ENCODE measurements at regions not wholly inside any gene's neighbourhood (a gene's known extent, or its start where the extent isn't known, plus 50 kb on each side); places are given as distances from the start of the nearest gene placed in this dataset.

GRCh38 chr10:130470286-130470685, 334.1 kb downstream of the GLRX3 start:
- DNase-seq, result no peak

DNA sequence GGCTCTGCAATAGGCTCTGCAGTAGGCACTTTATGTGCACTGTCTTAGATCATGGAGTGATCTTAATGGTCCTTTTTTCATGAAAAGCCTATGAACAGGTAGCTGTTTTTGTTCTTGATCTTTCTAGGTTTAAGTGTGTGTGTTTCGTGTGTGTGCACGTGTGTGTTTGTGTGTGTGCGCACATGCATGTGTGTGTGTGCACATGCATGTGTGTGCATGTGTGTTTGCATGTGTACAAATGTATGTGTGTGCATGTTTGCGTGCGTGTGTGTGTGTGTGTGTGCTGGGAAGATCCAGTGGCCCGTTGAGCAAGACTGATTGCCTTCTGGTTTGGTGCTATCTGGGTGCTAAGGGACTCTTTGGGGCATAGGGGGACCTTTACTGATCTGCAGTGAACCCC, 334.8 kb downstream of the GLRX3 start:
- no peak for DNase-seq

DNA sequence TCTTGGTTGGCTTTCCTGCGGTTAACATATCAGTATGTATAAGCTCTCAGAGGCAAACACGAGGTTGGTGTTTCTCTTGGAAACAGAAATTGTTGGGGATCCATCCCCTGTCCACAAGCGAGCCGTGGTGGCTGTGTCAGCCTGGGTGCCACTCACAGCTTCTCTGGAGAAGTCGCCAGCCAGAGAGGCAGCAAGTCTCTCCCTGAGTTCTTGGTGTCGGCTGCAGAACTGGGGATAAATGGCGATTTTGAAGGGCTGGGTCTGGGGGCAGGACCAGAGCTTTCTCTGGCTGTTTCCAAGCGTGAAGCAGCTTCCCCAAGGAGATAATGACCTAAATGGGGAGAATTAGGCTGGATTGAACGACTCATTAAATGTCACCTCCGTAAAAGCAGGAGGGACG, 335.3 kb downstream of the GLRX3 start:
- no peak for DNase-seq

DNA sequence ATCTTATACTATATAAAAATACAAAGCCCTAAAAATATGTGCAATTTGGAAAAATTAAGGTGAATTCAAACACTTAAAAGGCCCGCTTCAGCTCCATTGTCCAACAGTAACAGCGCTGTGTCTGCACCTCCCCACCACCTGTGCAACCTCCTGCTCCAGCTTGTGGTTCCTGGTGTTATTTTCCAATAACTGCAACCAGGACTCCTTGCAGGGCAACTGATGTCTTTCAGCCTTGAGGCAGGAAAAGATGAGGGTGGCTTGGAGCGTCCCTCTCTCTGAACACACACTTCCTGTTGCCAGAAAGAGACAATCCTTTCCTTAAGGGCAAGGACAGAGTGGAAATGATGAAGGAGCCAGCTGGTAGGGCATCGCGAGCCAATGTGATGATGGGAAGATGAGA, 336.0 kb downstream of the GLRX3 start:
- DNase-seq, result no peak

GRCh38 chr10:130474591-130474990, 338.4 kb downstream of the GLRX3 start:
- DNase-seq, result no peak

DNA sequence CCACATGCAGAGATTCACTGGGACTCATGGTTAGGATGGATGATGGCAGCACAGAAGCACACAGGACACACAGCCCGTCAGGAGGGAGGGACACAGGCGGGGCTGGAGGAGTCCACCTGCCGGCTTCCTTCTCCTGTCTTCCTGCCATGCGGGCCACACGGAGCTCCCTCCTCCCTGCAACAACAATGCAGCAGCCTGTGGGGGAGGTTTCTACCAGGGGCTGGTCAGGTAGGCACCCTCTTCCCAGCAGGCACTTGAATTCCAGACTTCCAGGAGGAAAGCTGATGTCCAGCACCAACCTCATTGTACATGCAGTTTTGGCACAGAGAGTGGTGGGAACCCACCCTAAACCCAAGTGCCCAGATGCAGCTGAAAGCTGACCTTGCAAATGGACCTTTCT, 341.2 kb downstream of the GLRX3 start:
- DNase-seq, result no peak

DNA sequence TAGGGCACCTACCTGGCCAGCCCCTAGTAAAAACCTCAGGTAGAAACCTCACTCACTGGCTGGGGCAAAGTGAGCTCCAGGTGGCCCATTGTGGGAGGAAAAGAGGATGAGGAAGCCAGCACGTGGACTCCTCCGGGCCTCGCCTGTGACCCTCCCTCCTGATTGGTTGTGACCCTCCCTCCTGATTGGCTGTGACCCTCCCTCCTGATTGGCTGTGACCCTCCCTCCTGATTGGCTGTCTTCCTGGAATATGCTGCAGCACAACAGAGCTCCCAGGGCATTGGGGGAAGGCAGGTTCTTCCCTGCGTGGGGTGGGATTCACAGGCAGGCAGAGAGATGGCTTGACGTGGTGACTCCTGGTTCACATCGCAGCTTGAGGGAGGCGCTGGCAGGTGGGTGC, 343.0 kb downstream of the GLRX3 start:
- no peak for DNase-seq

DNA sequence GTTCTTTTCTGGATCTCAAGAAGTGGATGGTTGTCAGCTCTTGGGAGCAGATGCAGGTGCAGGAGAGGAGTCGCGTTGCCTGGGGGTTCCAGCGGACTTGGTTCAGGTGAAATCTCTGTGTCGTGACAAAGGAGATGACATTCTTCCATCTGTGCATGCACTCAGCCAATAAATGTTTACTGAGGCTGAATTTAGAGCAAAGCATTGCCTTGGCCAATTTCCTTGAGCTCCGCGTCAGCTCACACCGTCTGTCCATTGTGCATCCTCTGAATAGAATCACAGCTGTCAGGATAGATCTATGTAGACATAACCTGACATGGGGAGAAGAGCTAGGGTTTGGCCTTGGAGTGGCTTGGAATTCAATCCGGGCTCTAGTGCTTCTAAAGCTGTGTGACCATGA, 343.7 kb downstream of the GLRX3 start:
- no peak for DNase-seq

DNA sequence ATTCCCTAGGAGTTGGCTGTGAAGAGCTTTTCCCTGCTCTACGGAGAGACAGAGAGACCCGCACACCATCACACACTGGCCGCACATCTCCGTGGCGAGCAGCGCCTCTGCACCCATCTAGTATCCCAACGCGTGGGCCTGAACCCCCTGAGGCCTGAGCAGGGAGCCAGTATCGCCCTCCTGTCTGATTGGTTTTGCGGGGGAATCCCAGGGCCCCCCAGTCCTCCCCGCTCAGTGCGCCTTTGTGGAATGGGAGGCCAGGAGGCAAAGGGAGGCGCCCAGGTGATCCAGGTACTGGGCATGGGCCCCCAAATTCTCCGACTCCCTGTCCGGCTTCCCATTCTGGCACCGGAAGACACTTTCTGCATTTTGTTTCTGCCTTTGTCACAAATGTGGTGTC, 344.3 kb downstream of the GLRX3 start:
- DNase-seq, result no peak

GRCh38 chr10:130481076-130481930, 345.1 kb downstream of the GLRX3 start:
- DNase-seq, result no peak

- no peak for DNase-seq
These were observed 345.7 kb downstream of the GLRX3 start for GRCh38 chr10:130481936-130482335.

DNA sequence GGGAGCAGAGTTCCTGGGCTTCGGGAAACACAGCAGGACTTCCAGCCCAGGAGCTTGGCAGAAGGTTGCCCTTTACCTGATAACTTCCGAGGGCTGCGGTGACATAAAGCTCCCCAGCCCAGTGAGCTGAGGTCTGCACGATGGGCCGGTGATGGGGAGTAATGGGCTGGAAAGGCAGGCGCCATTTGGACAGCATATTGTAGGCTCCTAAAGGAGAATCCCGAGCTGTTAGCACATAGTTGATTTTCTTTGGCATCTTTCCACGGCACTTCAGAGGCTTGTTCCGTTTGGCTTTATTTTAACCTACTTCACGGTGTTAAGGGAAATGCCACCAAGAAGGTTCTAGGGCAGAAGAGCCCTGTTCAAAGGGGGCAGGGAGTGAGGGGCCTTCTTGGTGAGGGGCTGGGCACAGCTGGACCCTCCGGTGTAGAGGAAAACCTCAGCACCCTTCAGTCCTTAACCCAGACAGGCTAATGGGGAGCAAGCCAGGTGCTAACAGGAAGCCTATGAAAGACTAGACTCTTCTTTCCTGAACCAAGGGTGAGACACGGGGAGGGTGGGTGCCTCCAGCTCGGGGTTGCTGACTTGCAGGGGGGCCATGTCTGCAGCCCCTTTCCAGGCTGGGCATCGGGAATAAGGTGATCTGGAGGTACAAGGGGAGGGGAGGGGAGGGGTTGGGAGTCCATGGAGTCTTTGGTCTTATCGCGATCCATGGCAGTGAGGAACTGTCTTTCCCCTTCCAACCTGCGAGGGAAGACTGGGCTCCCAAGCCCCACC, 347.7 kb downstream of the GLRX3 start:
- DNase-seq, result no peak

GRCh38 chr10:130484468-130485180, 348.4 kb downstream of the GLRX3 start:
- DNase-seq, result no peak

GRCh38 chr10:130485236-130485957, 349.2 kb downstream of the GLRX3 start:
- no peak for DNase-seq

DNA sequence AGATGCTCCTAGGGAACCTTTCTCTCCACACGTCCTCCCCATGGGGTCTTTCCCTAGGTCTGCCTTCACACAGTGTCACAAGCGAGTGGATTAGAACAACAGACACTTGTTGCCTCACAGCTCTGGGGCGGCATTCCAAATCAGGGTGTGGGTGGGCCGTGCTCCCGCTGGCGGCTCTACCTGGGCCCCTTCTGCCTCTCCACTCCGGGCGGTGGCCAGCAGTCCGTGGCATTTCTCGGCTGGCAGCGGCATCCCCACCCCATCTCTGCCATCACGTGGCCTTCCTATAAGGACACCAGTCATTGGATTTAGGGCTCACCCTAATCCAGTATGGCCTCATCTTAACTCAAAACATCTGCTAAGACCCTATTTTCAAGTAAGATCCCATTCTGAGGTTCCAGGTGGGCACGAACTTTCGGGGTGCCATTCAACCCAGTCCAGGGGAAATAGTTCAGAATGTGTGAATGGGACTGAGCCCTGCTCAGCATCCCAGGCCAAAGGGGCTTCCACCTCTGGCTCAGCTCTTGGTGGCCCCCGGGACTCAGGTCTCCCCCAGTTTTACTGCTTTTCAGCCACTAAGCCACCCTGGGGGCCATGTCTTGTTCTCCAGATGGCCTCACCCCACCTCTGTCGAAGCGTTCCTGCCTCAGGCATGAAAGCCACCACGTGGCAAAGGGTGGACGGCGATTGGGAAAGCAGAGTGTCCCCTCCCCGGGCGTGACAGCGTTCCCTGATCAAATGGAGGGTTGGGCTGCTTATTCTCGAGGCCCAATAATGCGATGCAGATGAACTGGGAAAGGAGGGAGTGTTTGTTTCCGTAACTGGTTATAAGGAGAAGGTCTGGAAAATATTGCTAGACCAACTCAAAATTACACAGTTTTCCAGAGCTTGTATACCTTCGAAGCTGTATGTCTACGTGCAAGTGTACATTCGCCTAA, 350.0 kb downstream of the GLRX3 start:
- no peak for DNase-seq

DNA sequence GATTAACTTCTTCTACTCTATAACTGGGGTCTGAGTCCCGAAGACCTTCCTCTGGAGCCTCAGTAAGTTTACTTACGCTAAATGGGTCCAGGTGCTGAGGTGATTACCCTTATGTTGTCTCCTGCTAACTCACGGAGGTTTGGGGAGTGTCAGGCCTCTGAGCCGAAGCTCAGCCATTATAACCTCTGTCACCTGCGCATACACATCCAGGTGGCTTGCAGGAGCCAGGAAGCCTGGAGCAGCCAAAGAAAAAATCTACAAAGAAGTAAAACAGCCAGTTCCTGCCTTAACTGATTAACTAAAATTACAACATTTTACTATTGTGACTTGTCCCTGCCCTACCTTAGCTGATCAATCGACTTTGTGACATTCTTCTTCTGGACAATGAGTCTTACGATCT, 350.7 kb downstream of the GLRX3 start:
- DNase-seq, result no peak

DNA sequence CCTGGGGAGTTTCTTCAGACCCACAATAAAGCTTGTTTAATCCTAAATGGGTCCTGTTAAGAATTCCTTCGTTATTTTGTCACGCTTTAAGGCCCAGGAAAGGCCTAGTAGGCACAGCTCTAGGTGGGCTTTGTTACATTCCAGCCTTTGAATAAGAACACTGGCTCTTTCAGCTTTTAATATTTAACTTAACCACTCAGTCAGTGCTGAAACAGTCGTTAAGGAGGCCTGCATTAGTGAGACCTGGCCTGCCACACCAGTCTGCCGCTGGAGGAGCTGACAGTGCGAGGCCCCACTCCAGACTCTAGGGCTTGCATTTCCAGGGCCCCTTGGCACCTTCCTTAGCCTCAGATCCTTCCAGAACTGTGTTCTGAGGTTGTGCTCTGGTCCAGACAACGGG, 351.4 kb downstream of the GLRX3 start:
- DNase-seq, result no peak

DNA sequence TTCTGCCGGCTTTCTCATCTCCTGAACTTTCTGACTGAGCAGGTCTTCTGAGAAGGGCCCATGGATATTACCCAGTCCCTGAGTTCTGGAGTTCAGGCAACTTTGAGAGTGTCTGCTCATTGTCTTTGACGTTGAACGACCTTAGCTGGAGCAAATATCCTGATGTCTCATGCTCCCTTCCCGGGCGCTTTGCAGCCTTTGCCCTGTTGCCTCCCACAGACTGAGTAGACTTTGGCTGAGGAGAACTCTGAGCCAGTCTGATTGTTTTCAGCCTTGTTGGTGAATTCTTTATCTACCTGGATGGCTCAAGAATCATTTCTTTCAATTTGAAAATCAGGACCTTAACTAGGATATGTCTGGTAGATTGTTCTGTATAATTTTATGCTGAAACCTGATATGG, 353.7 kb downstream of the GLRX3 start:
- DNase-seq, result no peak

DNA sequence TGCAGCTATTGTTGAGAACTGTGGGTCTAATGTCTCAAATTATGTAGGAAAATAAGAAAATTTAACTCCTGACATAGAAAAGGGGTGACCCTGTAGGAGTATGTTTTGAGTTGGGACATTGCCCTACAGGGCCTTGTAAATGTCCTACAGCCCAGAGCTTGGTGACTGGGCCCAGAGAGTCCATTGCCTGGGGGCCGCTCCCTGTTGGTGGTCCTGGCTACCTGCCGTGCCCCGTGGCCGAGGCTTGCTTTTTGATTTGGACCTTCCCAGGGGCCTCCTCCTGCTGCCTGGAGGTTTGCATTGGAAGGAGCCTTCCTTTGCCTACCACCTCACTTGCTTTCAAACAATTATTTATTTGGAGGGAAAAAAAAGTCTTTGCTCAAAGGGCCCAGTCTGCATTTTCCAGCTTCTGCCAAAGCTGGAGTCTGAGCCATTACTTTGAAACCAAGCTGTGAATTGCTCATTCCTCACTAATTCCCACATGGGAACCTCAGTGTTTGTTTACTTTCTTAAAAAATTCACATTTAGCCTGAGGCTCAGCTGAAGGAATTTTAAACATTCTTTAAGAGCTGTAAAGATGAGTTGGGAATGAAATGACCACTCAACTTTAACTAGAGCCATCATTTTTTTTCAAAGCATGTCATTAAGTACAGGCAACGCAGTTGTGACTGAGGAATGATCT, 355.0 kb downstream of the GLRX3 start:
- DNase-seq, result no peak

DNA sequence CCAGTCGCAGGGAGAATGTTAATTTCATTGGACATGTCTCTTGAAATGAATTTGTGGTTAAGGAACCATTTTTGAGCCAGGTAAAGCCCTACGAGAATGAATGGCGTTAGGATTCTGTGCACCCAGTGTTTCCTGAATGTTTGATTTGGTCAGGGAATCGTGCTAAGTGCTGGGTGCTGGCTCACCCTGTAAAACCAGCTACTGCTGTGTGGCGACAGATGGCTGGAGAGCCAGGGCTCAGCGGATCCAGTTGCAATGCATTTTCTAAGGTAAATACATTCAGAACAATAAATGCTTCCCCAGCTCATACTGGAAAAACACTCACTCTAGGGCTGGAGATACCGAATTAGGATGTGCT, 355.5 kb downstream of the GLRX3 start:
- DNase-seq, result no peak

DNA sequence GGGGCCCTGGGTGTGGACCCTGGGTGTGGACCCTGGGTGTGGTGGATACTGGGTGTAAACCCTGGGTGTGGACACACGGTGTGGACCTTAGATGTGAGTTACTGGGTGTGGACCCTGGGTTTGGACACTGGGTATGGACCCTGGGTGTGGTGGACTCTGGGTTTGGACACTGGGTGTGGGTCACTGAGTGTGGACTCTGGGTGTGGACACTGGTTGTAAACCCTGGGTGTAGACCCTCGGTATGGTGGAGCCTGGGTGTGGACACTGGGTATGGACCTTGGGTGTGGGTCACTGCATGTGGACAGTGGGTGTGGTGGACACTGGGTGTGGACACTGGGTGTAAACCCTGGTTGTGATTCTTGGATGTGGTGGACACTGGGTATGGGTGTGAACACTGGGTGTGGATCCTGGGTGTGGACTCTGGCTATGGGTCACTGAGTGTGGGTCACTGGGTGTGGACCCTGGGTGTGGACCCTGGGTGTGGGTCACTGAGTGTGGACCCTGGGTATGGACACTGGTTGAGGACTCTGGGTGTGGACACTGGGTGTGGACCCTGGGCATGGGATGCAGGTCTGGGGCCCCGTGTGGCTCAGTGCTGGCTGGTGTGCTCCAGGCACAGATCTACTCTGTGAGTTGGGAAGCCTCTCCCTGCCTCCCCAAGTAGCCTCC, 356.2 kb downstream of the GLRX3 start:
- no peak for DNase-seq

All from SHP77 (cell line).